ENCODE measurements at regions not wholly inside any gene's neighbourhood (a gene's known extent, or its start where the extent isn't known, plus 50 kb on each side); places are given as distances from the start of the nearest gene placed in this dataset.

GRCh38 chr10:88100281-88100680, 236.9 kb downstream of the PTEN start:
- Histone ChIP-seq H4K8ac (ENCODE audit: low read depth, low read length) (no peak overlapping the region), H3K4me3 (ENCODE audit: low read length in 2 of 2) (no peak overlapping the region), H3K4me1 (ENCODE audit: control insufficient read depth in 2 of 2, insufficient read depth in 1 of 2, low read depth in 1 of 2, low read length in 2 of 2) (no peaks in the 10 kb centered on the region), H2AFZ (ENCODE audit: low read length) (no peak overlapping the region), H2BK12ac (ENCODE audit: low read length) (no peak overlapping the region), H3K9ac (ENCODE audit: low read depth, low read length, poor library complexity) (no peak overlapping the region), H3K79me1 (ENCODE audit: low read depth, low read length) (no peaks in the 10 kb centered on the region), H2BK15ac (ENCODE audit: low read length) (no peak overlapping the region), H2BK5ac (ENCODE audit: low read length) (no peak overlapping the region), H3K18ac (ENCODE audit: low read length) (no peak overlapping the region), H3K23ac (ENCODE audit: low read depth, low read length, poor library complexity) (no peak overlapping the region), H4K91ac (ENCODE audit: low read depth, low read length, poor library complexity) (no peak overlapping the region), H3K4ac (ENCODE audit: low read length) (no peak overlapping the region), H2BK120ac (ENCODE audit: low read depth, low read length) (no peak overlapping the region), H3K9me3 (replicated peaks in 1 of 2; ENCODE audit: control insufficient read depth in 2 of 2, insufficient read depth in 1 of 2, low read depth in 1 of 2, low read length in 2 of 2) (no peaks in the 10 kb centered on the region), H3K27me3 (ENCODE audit: control insufficient read depth in 3 of 3, insufficient read depth in 3 of 3, low read depth in 1 of 3, low read length in 3 of 3) (peaks cover 0 to 3% (median 0%) of the 10 kb centered on the region in 3 experiments), H3K27ac (replicated peaks; ENCODE audit: low read length) (no peak overlapping the region), H2AK5ac (ENCODE audit: low read depth, low read length) (no peak overlapping the region), H3K4me2 (ENCODE audit: insufficient read depth, low read length, poor library complexity, severe bottlenecking) (no peak overlapping the region), H3K36me3 (replicated peaks in 1 of 2; ENCODE audit: control insufficient read depth in 2 of 2, insufficient read depth in 2 of 2, low read length in 2 of 2) (no peaks in the 10 kb centered on the region), H3K14ac (ENCODE audit: low read length) (no peak overlapping the region)
- no peak for DNase-seq (ENCODE audit: low spot score)

DNA sequence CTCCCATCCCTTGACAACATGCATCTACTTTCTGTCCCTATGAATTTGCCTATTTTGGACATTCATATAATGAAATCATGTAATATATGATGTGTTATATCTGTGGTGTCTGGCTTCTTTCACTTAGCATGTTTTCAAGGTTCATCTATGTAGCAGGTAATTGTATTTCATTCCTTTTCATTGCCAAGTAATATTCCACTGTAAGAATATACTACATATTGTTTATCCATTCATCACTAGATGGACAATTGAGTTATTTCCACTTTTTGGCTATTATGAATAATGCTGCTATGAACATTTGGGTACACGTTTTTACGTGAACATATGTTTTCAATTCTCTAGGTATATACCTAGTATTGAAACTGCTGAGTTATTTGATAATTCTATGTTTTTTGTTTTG, 238.2 kb downstream of the PTEN start:
- Histone ChIP-seq H3K14ac (ENCODE audit: low read length) (no peak overlapping the region), H3K23ac (ENCODE audit: low read depth, low read length, poor library complexity) (no peak overlapping the region), H3K79me1 (ENCODE audit: low read depth, low read length) (no peaks in the 10 kb centered on the region), H2AK5ac (ENCODE audit: low read depth, low read length) (no peak overlapping the region), H2AFZ (ENCODE audit: low read length) (no peak overlapping the region), H3K27ac (replicated peaks; ENCODE audit: low read length) (no peak overlapping the region), H3K4ac (ENCODE audit: low read length) (no peak overlapping the region), H2BK5ac (ENCODE audit: low read length) (no peak overlapping the region), H2BK12ac (ENCODE audit: low read length) (no peak overlapping the region), H4K8ac (ENCODE audit: low read depth, low read length) (no peak overlapping the region), H3K18ac (ENCODE audit: low read length) (no peak overlapping the region), H2BK15ac (ENCODE audit: low read length) (no peak overlapping the region), H3K36me3 (replicated peaks in 1 of 2; ENCODE audit: control insufficient read depth in 2 of 2, insufficient read depth in 2 of 2, low read length in 2 of 2) (no peaks in the 10 kb centered on the region), H3K27me3 (ENCODE audit: control insufficient read depth in 3 of 3, insufficient read depth in 3 of 3, low read depth in 1 of 3, low read length in 3 of 3) (peaks cover 0 to 3% (median 0%) of the 10 kb centered on the region in 3 experiments), H3K4me1 (ENCODE audit: control insufficient read depth in 2 of 2, insufficient read depth in 1 of 2, low read depth in 1 of 2, low read length in 2 of 2) (no peaks in the 10 kb centered on the region), H3K4me3 (ENCODE audit: low read length in 2 of 2) (no peak overlapping the region), H3K4me2 (ENCODE audit: insufficient read depth, low read length, poor library complexity, severe bottlenecking) (no peak overlapping the region), H2BK120ac (ENCODE audit: low read depth, low read length) (no peak overlapping the region), H3K9ac (ENCODE audit: low read depth, low read length, poor library complexity) (no peak overlapping the region), H4K91ac (ENCODE audit: low read depth, low read length, poor library complexity) (no peak overlapping the region), H3K9me3 (replicated peaks in 1 of 2; ENCODE audit: control insufficient read depth in 2 of 2, insufficient read depth in 1 of 2, low read depth in 1 of 2, low read length in 2 of 2) (no peaks in the 10 kb centered on the region)
- no CpG with 5 or more reads among the region's 2 CpGs for WGBS, 2 donors (ENCODE audit: extremely low coverage in 2 of 2, insufficient read length in 2 of 2, insufficient replicate concordance in 1 of 2)
- no peak for DNase-seq (ENCODE audit: low spot score)

- no peak overlapping the region for H3K27ac ChIP-seq (replicated peaks; ENCODE audit: low read length)
- no peak overlapping the region for H4K91ac ChIP-seq (ENCODE audit: low read depth, low read length, poor library complexity)
- H2BK12ac ChIP-seq (ENCODE audit: low read length): no peak overlapping the region
- H3K36me3 ChIP-seq (replicated peaks in 1 of 2; ENCODE audit: control insufficient read depth in 2 of 2, insufficient read depth in 2 of 2, low read length in 2 of 2): no peaks in the 10 kb centered on the region
- no peak for DNase-seq (ENCODE audit: low spot score)
- no peaks in the 10 kb centered on the region for H3K4me1 ChIP-seq (ENCODE audit: control insufficient read depth in 2 of 2, insufficient read depth in 1 of 2, low read depth in 1 of 2, low read length in 2 of 2)
- no peak overlapping the region for H2BK5ac ChIP-seq (ENCODE audit: low read length)
- no peak overlapping the region for H2AFZ ChIP-seq (ENCODE audit: low read length)
- no peak overlapping the region for H3K18ac ChIP-seq (ENCODE audit: low read length)
- H2AK5ac ChIP-seq (ENCODE audit: low read depth, low read length): no peak overlapping the region
- H3K4ac ChIP-seq (ENCODE audit: low read length): no peak overlapping the region
- H3K23ac ChIP-seq (ENCODE audit: low read depth, low read length, poor library complexity): no peak overlapping the region
- H2BK15ac ChIP-seq (ENCODE audit: low read length): no peak overlapping the region
- no peak overlapping the region for H3K4me3 ChIP-seq (ENCODE audit: low read length in 2 of 2)
- H3K9ac ChIP-seq (ENCODE audit: low read depth, low read length, poor library complexity): no peak overlapping the region
- no peaks in the 10 kb centered on the region for H3K79me1 ChIP-seq (ENCODE audit: low read depth, low read length)
- no peaks in the 10 kb centered on the region for H3K9me3 ChIP-seq (replicated peaks in 1 of 2; ENCODE audit: control insufficient read depth in 2 of 2, insufficient read depth in 1 of 2, low read depth in 1 of 2, low read length in 2 of 2)
- no peak overlapping the region for H2BK120ac ChIP-seq (ENCODE audit: low read depth, low read length)
- no peak overlapping the region for H3K4me2 ChIP-seq (ENCODE audit: insufficient read depth, low read length, poor library complexity, severe bottlenecking)
- peaks cover 0 to 3% (median 0%) of the 10 kb centered on the region in 3 experiments for H3K27me3 ChIP-seq (ENCODE audit: control insufficient read depth in 3 of 3, insufficient read depth in 3 of 3, low read depth in 1 of 3, low read length in 3 of 3)
- no peak overlapping the region for H3K14ac ChIP-seq (ENCODE audit: low read length)
- H4K8ac ChIP-seq (ENCODE audit: low read depth, low read length): no peak overlapping the region
Measured at GRCh38 chr10:88103576-88103975, 240.2 kb downstream of the PTEN start.

- no peak overlapping the region for H2BK5ac ChIP-seq (ENCODE audit: low read length)
- H3K4ac ChIP-seq (ENCODE audit: low read length): no peak overlapping the region
- H3K18ac ChIP-seq (ENCODE audit: low read length): no peak overlapping the region
- no peak overlapping the region for H2BK12ac ChIP-seq (ENCODE audit: low read length)
- H3K23ac ChIP-seq (ENCODE audit: low read depth, low read length, poor library complexity): no peak overlapping the region
- no peaks in the 10 kb centered on the region for H3K9me3 ChIP-seq (replicated peaks in 1 of 2; ENCODE audit: control insufficient read depth in 2 of 2, insufficient read depth in 1 of 2, low read depth in 1 of 2, low read length in 2 of 2)
- H2BK120ac ChIP-seq (ENCODE audit: low read depth, low read length): no peak overlapping the region
- no peak overlapping the region for H3K9ac ChIP-seq (ENCODE audit: low read depth, low read length, poor library complexity)
- no peak for DNase-seq (ENCODE audit: low spot score)
- H3K36me3 ChIP-seq (replicated peaks in 1 of 2; ENCODE audit: control insufficient read depth in 2 of 2, insufficient read depth in 2 of 2, low read length in 2 of 2): no peaks in the 10 kb centered on the region
- WGBS, 2 donors (ENCODE audit: extremely low coverage in 2 of 2, insufficient read length in 2 of 2, insufficient replicate concordance in 1 of 2): no CpG with 5 or more reads among the region's 2 CpGs
- H3K27me3 ChIP-seq (ENCODE audit: control insufficient read depth in 3 of 3, insufficient read depth in 3 of 3, low read depth in 1 of 3, low read length in 3 of 3): peaks cover 0 to 3% (median 0%) of the 10 kb centered on the region in 3 experiments
- no peak overlapping the region for H2BK15ac ChIP-seq (ENCODE audit: low read length)
- no peak overlapping the region for H4K91ac ChIP-seq (ENCODE audit: low read depth, low read length, poor library complexity)
- no peak overlapping the region for H3K4me2 ChIP-seq (ENCODE audit: insufficient read depth, low read length, poor library complexity, severe bottlenecking)
- H4K8ac ChIP-seq (ENCODE audit: low read depth, low read length): no peak overlapping the region
- no peak overlapping the region for H3K14ac ChIP-seq (ENCODE audit: low read length)
- no peak overlapping the region for H3K4me3 ChIP-seq (ENCODE audit: low read length in 2 of 2)
- H2AK5ac ChIP-seq (ENCODE audit: low read depth, low read length): no peak overlapping the region
- no peaks in the 10 kb centered on the region for H3K79me1 ChIP-seq (ENCODE audit: low read depth, low read length)
- no peaks in the 10 kb centered on the region for H3K4me1 ChIP-seq (ENCODE audit: control insufficient read depth in 2 of 2, insufficient read depth in 1 of 2, low read depth in 1 of 2, low read length in 2 of 2)
- no peak overlapping the region for H3K27ac ChIP-seq (replicated peaks; ENCODE audit: low read length)
- no peak overlapping the region for H2AFZ ChIP-seq (ENCODE audit: low read length)
Measured at GRCh38 chr10:88104223-88104622, 240.8 kb downstream of the PTEN start.
